ENCODE measurements at regions not wholly inside any gene's neighbourhood (a gene's known extent, or its start where the extent isn't known, plus 50 kb on each side); places are given as distances from the start of the nearest gene placed in this dataset.

DNA sequence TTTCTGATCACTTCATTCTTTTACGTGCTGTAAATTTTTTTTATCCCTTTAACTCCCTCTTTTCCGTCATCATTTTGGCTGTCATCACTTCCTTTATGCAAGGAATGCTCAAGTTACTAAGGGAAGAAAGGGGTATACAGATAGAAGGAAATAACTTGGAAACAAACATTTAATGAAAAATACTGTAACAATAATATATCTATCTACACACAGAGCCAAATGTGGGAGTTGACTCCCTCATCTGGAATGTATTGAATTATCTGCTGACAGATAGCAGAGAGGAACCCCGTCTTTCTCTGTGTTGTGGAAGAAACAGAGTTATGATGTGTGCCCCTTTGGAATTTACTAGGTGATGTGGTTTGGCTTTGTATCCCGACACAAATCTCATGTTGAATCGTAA is 182.5 kb upstream of the NXPH2 start:
- TF ChIP-seq TCF7L2 (IDR thresholded peaks at IDR 0.05; ENCODE audit: low read depth, low read length) (no peak), POLR2AphosphoS5 (IDR thresholded peaks at IDR 0.05; ENCODE audit: low read depth, low read length) (no peak), SIN3A (IDR thresholded peaks at IDR 0.05; ENCODE audit: borderline replicate concordance, insufficient read depth, low read depth, low read length) (no peak)
- TF ChIP-seq, protein P1, sequence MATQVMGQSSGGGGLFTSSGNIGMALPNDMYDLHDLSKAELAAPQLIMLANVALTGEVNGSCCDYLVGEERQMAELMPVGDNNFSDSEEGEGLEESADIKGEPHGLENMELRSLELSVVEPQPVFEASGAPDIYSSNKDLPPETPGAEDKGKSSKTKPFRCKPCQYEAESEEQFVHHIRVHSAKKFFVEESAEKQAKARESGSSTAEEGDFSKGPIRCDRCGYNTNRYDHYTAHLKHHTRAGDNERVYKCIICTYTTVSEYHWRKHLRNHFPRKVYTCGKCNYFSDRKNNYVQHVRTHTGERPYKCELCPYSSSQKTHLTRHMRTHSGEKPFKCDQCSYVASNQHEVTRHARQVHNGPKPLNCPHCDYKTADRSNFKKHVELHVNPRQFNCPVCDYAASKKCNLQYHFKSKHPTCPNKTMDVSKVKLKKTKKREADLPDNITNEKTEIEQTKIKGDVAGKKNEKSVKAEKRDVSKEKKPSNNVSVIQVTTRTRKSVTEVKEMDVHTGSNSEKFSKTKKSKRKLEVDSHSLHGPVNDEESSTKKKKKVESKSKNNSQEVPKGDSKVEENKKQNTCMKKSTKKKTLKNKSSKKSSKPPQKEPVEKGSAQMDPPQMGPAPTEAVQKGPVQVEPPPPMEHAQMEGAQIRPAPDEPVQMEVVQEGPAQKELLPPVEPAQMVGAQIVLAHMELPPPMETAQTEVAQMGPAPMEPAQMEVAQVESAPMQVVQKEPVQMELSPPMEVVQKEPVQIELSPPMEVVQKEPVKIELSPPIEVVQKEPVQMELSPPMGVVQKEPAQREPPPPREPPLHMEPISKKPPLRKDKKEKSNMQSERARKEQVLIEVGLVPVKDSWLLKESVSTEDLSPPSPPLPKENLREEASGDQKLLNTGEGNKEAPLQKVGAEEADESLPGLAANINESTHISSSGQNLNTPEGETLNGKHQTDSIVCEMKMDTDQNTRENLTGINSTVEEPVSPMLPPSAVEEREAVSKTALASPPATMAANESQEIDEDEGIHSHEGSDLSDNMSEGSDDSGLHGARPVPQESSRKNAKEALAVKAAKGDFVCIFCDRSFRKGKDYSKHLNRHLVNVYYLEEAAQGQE (IDR thresholded peaks at IDR 0.05; ENCODE audit: insufficient read depth in 1 of 2, low read depth in 2 of 2, low read length in 1 of 2), result no peak
- TF ChIP-seq, protein P2, sequence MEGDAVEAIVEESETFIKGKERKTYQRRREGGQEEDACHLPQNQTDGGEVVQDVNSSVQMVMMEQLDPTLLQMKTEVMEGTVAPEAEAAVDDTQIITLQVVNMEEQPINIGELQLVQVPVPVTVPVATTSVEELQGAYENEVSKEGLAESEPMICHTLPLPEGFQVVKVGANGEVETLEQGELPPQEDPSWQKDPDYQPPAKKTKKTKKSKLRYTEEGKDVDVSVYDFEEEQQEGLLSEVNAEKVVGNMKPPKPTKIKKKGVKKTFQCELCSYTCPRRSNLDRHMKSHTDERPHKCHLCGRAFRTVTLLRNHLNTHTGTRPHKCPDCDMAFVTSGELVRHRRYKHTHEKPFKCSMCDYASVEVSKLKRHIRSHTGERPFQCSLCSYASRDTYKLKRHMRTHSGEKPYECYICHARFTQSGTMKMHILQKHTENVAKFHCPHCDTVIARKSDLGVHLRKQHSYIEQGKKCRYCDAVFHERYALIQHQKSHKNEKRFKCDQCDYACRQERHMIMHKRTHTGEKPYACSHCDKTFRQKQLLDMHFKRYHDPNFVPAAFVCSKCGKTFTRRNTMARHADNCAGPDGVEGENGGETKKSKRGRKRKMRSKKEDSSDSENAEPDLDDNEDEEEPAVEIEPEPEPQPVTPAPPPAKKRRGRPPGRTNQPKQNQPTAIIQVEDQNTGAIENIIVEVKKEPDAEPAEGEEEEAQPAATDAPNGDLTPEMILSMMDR (IDR thresholded peaks at IDR 0.05), result no peak
- in situ Hi-C loops (cut with HindIII; ENCODE audit: low pct_unique_long_range_greater_than_20kb, low sequenced_read_pairs), result no loop called here
- Histone ChIP-seq H3K36me3 (ENCODE audit: control insufficient read depth, insufficient read depth, low read length) (no peaks in the 10 kb centered on the region), H3K27ac (ENCODE audit: low read length) (no peak overlapping the region), H3K27me3 (ENCODE audit: control insufficient read depth, insufficient read depth, low read length) (no peaks in the 10 kb centered on the region), H3K9me3 (ENCODE audit: control insufficient read depth, insufficient read depth, low read depth, low read length) (no peaks in the 10 kb centered on the region), H3K4me1 (ENCODE audit: control insufficient read depth, insufficient read depth, low read length) (no peaks in the 10 kb centered on the region), H3K4me3 (ENCODE audit: low read depth in 2 of 2, low read length in 2 of 2) (no peak overlapping the region)
- ChIA-PET CTCF (no interaction called here), POLR2A (no interaction called here)
- ATAC-seq (no peak), DNase-seq (ENCODE audit: low read depth, low spot score) (no peak)
- no TSS peak for BruUV-seq (replicated peaks)
- intact Hi-C loops (cut with micrococcal nuclease; ENCODE audit: unreplicated experiment), result no loop called here

DNA sequence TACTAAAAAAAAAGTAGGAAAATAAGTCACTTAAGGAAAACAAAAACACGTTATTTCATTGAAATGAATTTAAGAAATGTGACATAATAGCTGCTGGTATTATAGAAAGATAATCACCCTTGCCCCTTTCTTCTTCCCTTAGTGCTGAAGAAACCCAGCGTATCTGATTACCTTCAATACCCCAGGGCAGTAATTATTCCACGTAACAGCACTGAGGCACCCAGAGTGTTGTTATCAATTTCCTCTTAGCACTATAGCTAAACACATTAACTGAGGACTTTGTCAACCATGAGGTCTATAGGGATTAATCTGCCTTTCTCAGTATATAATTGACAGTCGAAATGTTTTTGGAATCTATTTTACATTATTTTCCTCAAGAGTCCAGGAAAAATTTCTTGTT is 180.0 kb upstream of the NXPH2 start:
- DNase-seq (ENCODE audit: low read depth, low spot score) (no peak), ATAC-seq (no peak)
- Histone ChIP-seq H3K4me3 (ENCODE audit: low read depth in 2 of 2, low read length in 2 of 2) (no peak overlapping the region), H3K4me1 (ENCODE audit: control insufficient read depth, insufficient read depth, low read length) (no peaks in the 10 kb centered on the region), H3K36me3 (ENCODE audit: control insufficient read depth, insufficient read depth, low read length) (no peaks in the 10 kb centered on the region), H3K27ac (ENCODE audit: low read length) (no peak overlapping the region), H3K9me3 (ENCODE audit: control insufficient read depth, insufficient read depth, low read depth, low read length) (no peaks in the 10 kb centered on the region), H3K27me3 (ENCODE audit: control insufficient read depth, insufficient read depth, low read length) (no peaks in the 10 kb centered on the region)
- intact Hi-C loops (cut with micrococcal nuclease; ENCODE audit: unreplicated experiment) (no loop called here), in situ Hi-C loops (cut with HindIII; ENCODE audit: low pct_unique_long_range_greater_than_20kb, low sequenced_read_pairs) (no loop called here)
- TF ChIP-seq, protein P2 (IDR thresholded peaks at IDR 0.05), result no peak
- no peak for TF ChIP-seq TCF7L2 (IDR thresholded peaks at IDR 0.05; ENCODE audit: low read depth, low read length)
- TF ChIP-seq POLR2AphosphoS5 (IDR thresholded peaks at IDR 0.05; ENCODE audit: low read depth, low read length), result no peak
- TF ChIP-seq, protein P1 (IDR thresholded peaks at IDR 0.05; ENCODE audit: insufficient read depth in 1 of 2, low read depth in 2 of 2, low read length in 1 of 2), result no peak
- TF ChIP-seq SIN3A (IDR thresholded peaks at IDR 0.05; ENCODE audit: borderline replicate concordance, insufficient read depth, low read depth, low read length), result no peak
- POLR2A ChIA-PET, result no interaction called here
- CTCF ChIA-PET, result no interaction called here
- no TSS peak for BruUV-seq (replicated peaks)
